Bronchial epithelial cell (primary cell): ENCODE measurements at regions not wholly inside any gene's neighbourhood (a gene's known extent, or its start where the extent isn't known, plus 50 kb on each side); places are given as distances from the start of the nearest gene placed in this dataset.

Source experiments
- DNase-seq: peaks from one replicate; pipeline ENCODE4 v3.0.0-alpha.2; 2010; ENCODE audit warnings: low read depth
- FAIRE-seq: peaks from 2 replicates; lab custom pipeline; 2011; peaks lifted over from hg19 to GRCh38; lab: Jason Lieb, UNC
- H3K27me3 ChIP-seq: 2 replicates; pipeline ENCODE4 v1.5.1; 2011; ENCODE audit warnings: low read length; ENCODE audit not compliant: control insufficient read depth, insufficient read depth
- H3K36me3 ChIP-seq: 2 replicates; pipeline ENCODE4 v1.5.1; 2011; ENCODE audit warnings: low read length; ENCODE audit not compliant: control insufficient read depth, insufficient read depth
- H3K4me3 ChIP-seq: 2 replicates; pipeline ENCODE4 v1.5.1; 2011; ENCODE audit warnings: mild to moderate bottlenecking, low read depth, low read length, control low read depth
- TF ChIP-seq, protein P1 (sequence below): IDR thresholded peaks from 2 replicates; pipeline ENCODE4 v1.5.1; 2011; ENCODE audit warnings: mild to moderate bottlenecking, moderate library complexity, low read length, control low read depth, inconsistent platforms; ENCODE audit not compliant: insufficient read depth, severe bottlenecking

GRCh38 chr21:41597811-41598231 lies 89.9 kb upstream of the TMPRSS2 start:
- FAIRE-seq, result no peak
- TF ChIP-seq, protein P1, sequence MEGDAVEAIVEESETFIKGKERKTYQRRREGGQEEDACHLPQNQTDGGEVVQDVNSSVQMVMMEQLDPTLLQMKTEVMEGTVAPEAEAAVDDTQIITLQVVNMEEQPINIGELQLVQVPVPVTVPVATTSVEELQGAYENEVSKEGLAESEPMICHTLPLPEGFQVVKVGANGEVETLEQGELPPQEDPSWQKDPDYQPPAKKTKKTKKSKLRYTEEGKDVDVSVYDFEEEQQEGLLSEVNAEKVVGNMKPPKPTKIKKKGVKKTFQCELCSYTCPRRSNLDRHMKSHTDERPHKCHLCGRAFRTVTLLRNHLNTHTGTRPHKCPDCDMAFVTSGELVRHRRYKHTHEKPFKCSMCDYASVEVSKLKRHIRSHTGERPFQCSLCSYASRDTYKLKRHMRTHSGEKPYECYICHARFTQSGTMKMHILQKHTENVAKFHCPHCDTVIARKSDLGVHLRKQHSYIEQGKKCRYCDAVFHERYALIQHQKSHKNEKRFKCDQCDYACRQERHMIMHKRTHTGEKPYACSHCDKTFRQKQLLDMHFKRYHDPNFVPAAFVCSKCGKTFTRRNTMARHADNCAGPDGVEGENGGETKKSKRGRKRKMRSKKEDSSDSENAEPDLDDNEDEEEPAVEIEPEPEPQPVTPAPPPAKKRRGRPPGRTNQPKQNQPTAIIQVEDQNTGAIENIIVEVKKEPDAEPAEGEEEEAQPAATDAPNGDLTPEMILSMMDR, result no peak
- peaks cover 3% of the 10 kb centered on the region for H3K27me3 ChIP-seq
- no peak for DNase-seq
- H3K4me3 ChIP-seq, result no peak overlapping the region
- H3K36me3 ChIP-seq, result no peaks in the 10 kb centered on the region

DNA sequence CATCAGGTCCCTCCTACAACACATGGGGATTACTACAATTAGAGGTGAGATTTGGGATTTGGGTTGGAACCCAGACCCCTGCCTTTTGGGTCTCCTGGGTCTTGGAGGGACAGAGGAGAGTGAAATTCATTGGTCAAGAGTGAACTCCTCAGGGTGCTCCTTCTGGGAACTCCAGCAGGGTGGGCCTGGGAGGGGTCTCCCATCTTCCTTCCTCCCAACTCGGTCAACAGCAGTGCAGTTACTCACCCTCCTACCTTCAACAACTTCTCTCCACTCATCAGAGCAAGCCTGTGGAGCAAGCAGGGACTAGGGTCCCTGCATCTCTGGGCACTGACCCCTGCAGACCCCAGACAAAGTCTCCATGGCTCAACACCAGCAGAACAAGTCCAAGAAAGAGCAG lies 89.3 kb upstream of the TMPRSS2 start:
- TF ChIP-seq, protein P1, result no peak
- FAIRE-seq (no peak), DNase-seq (no peak)
- Histone ChIP-seq H3K27me3 (peaks cover 5% of the 10 kb centered on the region), H3K36me3 (no peaks in the 10 kb centered on the region), H3K4me3 (no peak overlapping the region)

GRCh38 chr21:41596241-41596925 lies 88.4 kb upstream of the TMPRSS2 start:
- TF ChIP-seq, protein P1, result no peak
- FAIRE-seq, result no peak

GRCh38 chr21:41594268-41594667 lies 86.3 kb upstream of the TMPRSS2 start:
- peaks cover 5% of the 10 kb centered on the region for H3K27me3 ChIP-seq
- no peak overlapping the region for H3K4me3 ChIP-seq
- no peak for FAIRE-seq
- no peaks in the 10 kb centered on the region for H3K36me3 ChIP-seq
- DNase-seq, result no peak
- TF ChIP-seq, protein P1, result no peak

More at GRCh38 chr21:41596241-41596925, 88.4 kb upstream of the TMPRSS2 start:
- DNase-seq, result no peak
- H3K4me3 ChIP-seq, result no peak overlapping the region
- no peaks in the 10 kb centered on the region for H3K36me3 ChIP-seq
- peaks cover 5% of the 10 kb centered on the region for H3K27me3 ChIP-seq

GRCh38 chr21:41593760-41594138 lies 85.8 kb upstream of the TMPRSS2 start:
- DNase-seq (no peak), FAIRE-seq (no peak)
- Histone ChIP-seq H3K36me3 (no peaks in the 10 kb centered on the region), H3K4me3 (no peak overlapping the region), H3K27me3 (peaks cover 5% of the 10 kb centered on the region)
- TF ChIP-seq, protein P1, result no peak
